Stimulated activated naive B cell treated with anti-CD40 and anti-IgM and Interleukin-4, amounts not matched to agents 10 μg/mL and 1 μg/mL and 100 μg/mL, for 72 hours (primary cell): ENCODE measurements at regions not wholly inside any gene's neighbourhood (a gene's known extent, or its start where the extent isn't known, plus 50 kb on each side); places are given as distances from the start of the nearest gene placed in this dataset.

Experiments
- ATAC-seq, 2 donors: fragments of 150-1000 bp; cut with Tn5 transposase; replicated peaks; 2 replicates each; pipeline ENCODE4 v1.10.0; 2021; ENCODE audit warnings: moderate library complexity in 1 of 2
- DNase-seq: peaks from one replicate; pipeline ENCODE4 v3.0.0; 2021
- H3K27ac Mint-ChIP-seq: one replicate; pipeline ENCODE4 v1.8.0; 2022; ENCODE audit warnings: mild to moderate bottlenecking, mixed read lengths
- H3K27me3 Mint-ChIP-seq, 2 donors: one replicate each; pipeline ENCODE4 v1.8.0; 2022; ENCODE audit warnings: mixed read lengths in 2 of 2
- H3K36me3 Mint-ChIP-seq, 2 donors: one replicate each; pipeline ENCODE4 v1.8.0; 2022; ENCODE audit warnings: mixed read lengths in 2 of 2, mild to moderate bottlenecking in 1 of 2
- H3K4me1 Mint-ChIP-seq, 2 donors: one replicate each; pipeline ENCODE4 v1.8.0; 2022; ENCODE audit warnings: mixed read lengths in 2 of 2, mild to moderate bottlenecking in 1 of 2
- H3K4me3 Mint-ChIP-seq, 2 donors: one replicate each; pipeline ENCODE4 v1.8.0; 2022; ENCODE audit warnings: mild to moderate bottlenecking in 2 of 2, mixed read lengths in 2 of 2, moderate library complexity in 1 of 2
- H3K9me3 Mint-ChIP-seq, 2 donors: one replicate each; pipeline ENCODE4 v1.8.0; 2022; ENCODE audit warnings: mixed read lengths in 2 of 2, mild to moderate bottlenecking in 1 of 2

- ATAC-seq (no peak), DNase-seq (no peak)
- Mint-ChIP-seq H3K9me3 (no peaks in the 10 kb centered on the region), H3K36me3 (peaks cover 0 to 3% of the 10 kb centered on the region in 2 donors), H3K27me3 (peaks cover 60 to 70% of the 10 kb centered on the region in 2 donors), H3K4me3 (peak overlapping the region; percentile 22 to 55), H3K4me1 (peaks cover 8 to 16% of the 10 kb centered on the region in 2 donors), H3K27ac (peak overlapping the region; percentile 81)
Observed at GRCh38 chr4:182142176-182143085, 100.8 kb upstream of the TENM3 start.

DNA sequence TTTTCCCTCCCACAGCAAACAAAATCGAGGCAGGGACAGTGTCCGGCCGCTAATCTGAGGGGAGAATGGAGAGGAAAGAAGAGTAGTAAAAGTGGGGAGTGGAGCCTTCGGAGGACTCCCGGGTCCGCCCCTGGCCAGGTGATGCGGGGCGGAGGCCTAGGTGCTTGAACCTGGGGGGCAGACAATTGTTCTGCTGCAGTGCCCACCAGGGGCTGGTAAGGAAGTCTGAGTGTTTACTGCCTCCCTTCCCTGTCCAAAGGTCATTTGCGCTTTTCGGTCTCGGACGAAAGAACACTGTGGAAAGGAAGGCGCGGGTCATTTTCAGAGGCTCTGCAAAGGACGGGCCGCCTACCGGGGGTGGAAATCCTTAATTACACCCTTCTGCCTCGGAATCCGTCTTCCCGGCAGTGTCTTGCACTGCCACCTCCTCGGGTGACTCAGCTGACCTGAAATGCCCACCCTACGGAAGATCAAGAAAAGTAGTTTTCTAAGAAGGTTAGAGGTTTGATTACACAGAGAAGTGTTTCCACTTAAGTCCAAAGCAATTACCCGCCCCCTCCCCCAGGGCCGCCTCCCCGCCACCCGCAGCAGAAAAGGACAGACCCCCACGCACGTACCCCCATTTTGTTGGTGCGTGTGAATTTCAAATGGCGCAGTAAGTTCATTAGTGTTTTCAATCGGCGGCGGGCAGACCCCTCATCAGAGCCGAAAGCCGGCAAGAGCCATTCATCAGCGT lies 99.9 kb upstream of the TENM3 start:
- ATAC-seq (no peak), DNase-seq (no peak)
- H3K4me3 Mint-ChIP-seq: peak overlapping the region; percentile 74 to 76
- H3K27ac Mint-ChIP-seq: peak overlapping the region; percentile 79
- no peaks in the 10 kb centered on the region for H3K9me3 Mint-ChIP-seq
- peaks cover 0 to 3% of the 10 kb centered on the region in 2 donors for H3K36me3 Mint-ChIP-seq
- H3K4me1 Mint-ChIP-seq: peaks cover 8 to 16% of the 10 kb centered on the region in 2 donors
- peaks cover 57 to 66% of the 10 kb centered on the region in 2 donors for H3K27me3 Mint-ChIP-seq

GRCh38 chr4:182143822-182144625 lies 99.2 kb upstream of the TENM3 start:
- ATAC-seq: no peak

DNA sequence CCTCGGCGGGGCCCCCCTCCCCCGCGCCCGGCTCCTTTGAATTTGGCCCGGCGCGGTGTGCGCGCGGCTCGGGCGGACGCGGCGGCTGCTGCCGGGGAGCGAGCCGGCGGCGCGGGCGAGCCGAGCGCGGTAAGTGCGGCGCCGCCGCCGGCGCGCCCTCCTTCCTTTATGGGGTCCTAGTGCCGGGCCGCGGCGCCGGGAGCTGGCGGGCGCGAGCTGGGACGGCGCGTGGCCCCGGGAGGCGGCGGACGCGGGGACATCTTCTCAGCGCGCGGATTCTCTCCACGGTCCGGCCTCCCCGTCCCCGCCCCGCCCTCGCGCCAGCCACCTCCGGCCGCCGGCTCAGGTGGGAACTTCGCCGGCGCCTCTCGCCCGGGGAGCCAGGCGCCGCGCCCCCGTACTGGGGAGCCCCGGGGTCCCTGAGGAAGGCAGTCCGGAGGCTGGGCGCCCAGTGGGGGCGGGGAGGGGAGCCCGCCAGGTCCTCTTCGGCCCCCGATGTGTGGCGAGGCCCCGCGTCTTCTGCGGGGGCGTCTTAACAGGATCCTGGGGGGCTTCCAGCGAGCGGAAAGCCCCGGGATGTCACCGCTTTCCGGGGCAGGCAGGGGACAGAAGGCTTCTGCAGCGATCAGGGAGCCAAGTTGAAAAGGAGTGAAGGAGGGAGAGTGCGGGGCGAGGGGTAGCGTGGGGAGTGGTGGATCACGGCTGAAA lies 98.4 kb upstream of the TENM3 start:
- peaks cover 0 to 3% of the 10 kb centered on the region in 2 donors for H3K36me3 Mint-ChIP-seq
- DNase-seq: no peak
- peaks cover 7 to 16% of the 10 kb centered on the region in 2 donors for H3K4me1 Mint-ChIP-seq
- ATAC-seq: no peak
- no peaks in the 10 kb centered on the region for H3K9me3 Mint-ChIP-seq
- peaks cover 49 to 51% of the 10 kb centered on the region in 2 donors for H3K27me3 Mint-ChIP-seq
- H3K4me3 Mint-ChIP-seq: peak overlapping the region; percentile 47 to 57
- H3K27ac Mint-ChIP-seq: peak overlapping the region; percentile 6

More at GRCh38 chr4:182143822-182144625, 99.2 kb upstream of the TENM3 start:
- Mint-ChIP-seq H3K4me1 (peaks cover 7 to 16% of the 10 kb centered on the region in 2 donors), H3K36me3 (peaks cover 0 to 3% of the 10 kb centered on the region in 2 donors), H3K27ac (peak overlapping the region; percentile 79), H3K9me3 (no peaks in the 10 kb centered on the region), H3K4me3 (peak overlapping the region; percentile 74 to 76), H3K27me3 (peaks cover 53 to 58% of the 10 kb centered on the region in 2 donors)
- no peak for DNase-seq

DNA sequence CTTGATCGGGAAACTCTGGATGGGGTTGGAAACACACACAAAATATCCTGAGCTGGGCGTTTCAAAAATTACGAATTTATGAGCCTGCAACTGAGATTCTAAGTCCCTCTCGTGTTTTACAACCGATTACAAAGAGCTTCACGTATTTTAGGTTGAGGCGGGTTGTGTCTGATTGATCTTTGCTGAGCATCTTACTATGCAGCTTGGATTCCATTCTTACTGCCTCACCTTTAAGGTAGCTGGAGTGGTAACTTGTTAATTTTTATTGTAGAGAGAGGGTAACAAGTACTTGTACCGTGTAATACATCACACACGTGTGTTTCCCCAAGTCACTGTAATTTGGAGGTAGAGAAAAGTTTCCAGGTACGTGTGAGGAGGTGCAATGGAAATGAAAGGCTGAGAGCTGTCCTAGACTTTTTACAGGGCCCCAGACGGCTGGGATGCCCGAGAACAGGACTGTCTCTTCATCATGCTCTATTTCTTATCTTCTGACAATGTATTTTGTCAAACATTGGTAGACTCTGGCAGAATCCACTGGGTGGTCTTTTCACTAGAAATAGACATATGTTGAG lies 97.8 kb upstream of the TENM3 start:
- Mint-ChIP-seq H3K4me1 (peaks cover 5 to 16% of the 10 kb centered on the region in 2 donors), H3K27ac (peak overlapping the region; percentile 6), H3K4me3 (peak overlapping the region; percentile 47 to 57), H3K27me3 (peaks cover 47 to 50% of the 10 kb centered on the region in 2 donors), H3K36me3 (peaks cover 0 to 3% of the 10 kb centered on the region in 2 donors), H3K9me3 (no peaks in the 10 kb centered on the region)
- no peak for DNase-seq
- ATAC-seq: no peak

- Mint-ChIP-seq H3K4me3 (no peak overlapping the region), H3K36me3 (peaks cover 0 to 1% of the 10 kb centered on the region in 2 donors), H3K9me3 (no peaks in the 10 kb centered on the region), H3K27ac (no peak overlapping the region), H3K4me1 (peaks cover 5 to 16% of the 10 kb centered on the region in 2 donors), H3K27me3 (peaks cover 29 to 36% of the 10 kb centered on the region in 2 donors)
- DNase-seq (no peak), ATAC-seq (no peak)
Observed at GRCh38 chr4:182147391-182147790, 95.8 kb upstream of the TENM3 start.

GRCh38 chr4:182150645-182151044 lies 92.6 kb upstream of the TENM3 start:
- DNase-seq (no peak), ATAC-seq (no peak)
- no peak overlapping the region for H3K4me3 Mint-ChIP-seq
- H3K27me3 Mint-ChIP-seq: peaks cover 3 to 11% of the 10 kb centered on the region in 2 donors
- no peaks in the 10 kb centered on the region for H3K9me3 Mint-ChIP-seq
- no peaks in the 10 kb centered on the region for H3K36me3 Mint-ChIP-seq
- H3K4me1 Mint-ChIP-seq: no peaks in the 10 kb centered on the region
- no peak overlapping the region for H3K27ac Mint-ChIP-seq

GRCh38 chr4:182155806-182156205 lies 87.4 kb upstream of the TENM3 start:
- DNase-seq (no peak), ATAC-seq (no peak)
- Mint-ChIP-seq H3K9me3 (peaks cover 0 to 2% of the 10 kb centered on the region in 2 donors), H3K4me1 (no peaks in the 10 kb centered on the region), H3K4me3 (no peak overlapping the region), H3K36me3 (no peaks in the 10 kb centered on the region), H3K27ac (no peak overlapping the region), H3K27me3 (no peaks in the 10 kb centered on the region)

DNA sequence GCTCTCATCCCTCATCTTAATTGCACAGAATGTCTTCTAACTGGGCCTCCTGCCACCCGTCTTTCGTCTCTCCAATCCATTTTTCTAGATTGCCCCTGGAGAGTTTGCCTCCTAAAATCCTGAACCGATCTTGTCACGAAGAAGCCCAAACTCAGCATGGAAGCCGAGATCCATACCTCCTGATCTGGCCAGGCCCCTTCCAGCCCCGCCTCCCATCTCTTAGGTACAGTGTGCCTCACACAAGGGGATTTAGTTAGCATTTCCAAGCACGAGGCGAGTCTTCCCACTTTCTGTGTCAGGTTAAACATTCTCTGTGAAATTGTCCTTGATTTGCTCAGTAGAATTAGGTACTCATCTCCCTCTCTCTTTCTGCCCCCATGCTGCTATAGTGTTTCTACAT lies 80.0 kb upstream of the TENM3 start:
- Mint-ChIP-seq H3K27me3 (no peaks in the 10 kb centered on the region), H3K4me3 (no peak overlapping the region)
- DNase-seq: no peak

GRCh38 chr4:182169572-182169971 lies 73.6 kb upstream of the TENM3 start:
- ATAC-seq: no peak
- Mint-ChIP-seq H3K9me3 (no peaks in the 10 kb centered on the region), H3K4me1 (no peaks in the 10 kb centered on the region), H3K36me3 (no peaks in the 10 kb centered on the region), H3K27me3 (no peaks in the 10 kb centered on the region), H3K27ac (no peak overlapping the region), H3K4me3 (no peak overlapping the region)
- DNase-seq: no peak

More for the DNA sequence above, 80.0 kb upstream of the TENM3 start:
- peaks cover 0 to 2% of the 10 kb centered on the region in 2 donors for H3K9me3 Mint-ChIP-seq
- H3K27ac Mint-ChIP-seq: no peak overlapping the region
- H3K36me3 Mint-ChIP-seq: no peaks in the 10 kb centered on the region
- no peak for ATAC-seq
- no peaks in the 10 kb centered on the region for H3K4me1 Mint-ChIP-seq

GRCh38 chr4:182169987-182170386 lies 73.2 kb upstream of the TENM3 start:
- no peak for DNase-seq
- no peaks in the 10 kb centered on the region for H3K27me3 Mint-ChIP-seq
- H3K4me1 Mint-ChIP-seq: no peaks in the 10 kb centered on the region
- no peak for ATAC-seq
- H3K9me3 Mint-ChIP-seq: no peaks in the 10 kb centered on the region
- no peak overlapping the region for H3K27ac Mint-ChIP-seq
- H3K36me3 Mint-ChIP-seq: no peaks in the 10 kb centered on the region
- H3K4me3 Mint-ChIP-seq: no peak overlapping the region

DNA sequence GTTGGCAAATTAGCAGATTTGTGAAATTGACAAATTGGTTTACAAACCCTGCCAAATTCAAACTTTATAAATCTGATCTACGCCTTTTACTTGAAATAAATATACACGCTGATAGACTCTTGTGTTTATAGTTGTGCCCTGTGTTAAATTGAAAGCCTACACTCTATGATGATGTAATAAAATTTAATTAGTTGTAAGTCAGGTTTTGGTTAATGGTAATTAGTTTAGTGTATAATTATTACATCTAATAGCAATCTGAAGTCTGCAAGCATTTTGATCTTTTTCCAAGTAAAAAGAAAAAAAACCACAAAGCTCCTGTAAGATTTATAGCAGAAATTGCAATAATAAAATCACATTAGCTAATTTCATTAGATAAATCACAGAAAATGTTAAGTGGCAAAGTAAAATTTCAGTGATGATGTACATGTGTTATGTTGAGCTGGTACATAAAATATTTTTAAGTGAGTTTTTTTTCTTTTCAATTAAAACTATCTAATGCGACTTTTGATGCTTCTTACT lies 72.7 kb upstream of the TENM3 start:
- no peak for DNase-seq
- no peaks in the 10 kb centered on the region for H3K4me1 Mint-ChIP-seq

DNA sequence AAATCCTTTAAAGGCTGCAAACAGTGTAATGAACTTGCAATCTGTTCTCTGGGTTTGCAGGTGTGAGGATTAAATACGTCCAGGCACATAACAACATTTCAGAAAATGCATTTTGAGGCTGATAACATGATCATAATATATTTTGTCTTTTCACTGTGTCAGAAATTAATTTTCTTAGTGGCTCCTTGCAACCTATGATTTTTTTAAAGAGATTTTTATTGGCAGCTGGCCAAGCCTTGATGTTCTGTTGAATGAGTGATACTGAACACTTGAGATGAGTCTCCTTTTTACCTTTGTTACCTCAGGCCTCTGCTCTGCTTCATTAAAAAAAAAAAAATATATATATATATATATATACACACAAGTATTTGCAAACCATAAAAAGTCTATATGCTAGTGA lies 68.2 kb upstream of the TENM3 start:
- Mint-ChIP-seq H3K4me1 (no peaks in the 10 kb centered on the region), H3K27me3 (no peaks in the 10 kb centered on the region), H3K4me3 (no peak overlapping the region), H3K36me3 (no peaks in the 10 kb centered on the region), H3K9me3 (no peaks in the 10 kb centered on the region), H3K27ac (no peak overlapping the region)
- no peak for DNase-seq
- ATAC-seq: no peak

More for the DNA sequence above, 72.7 kb upstream of the TENM3 start:
- no peak overlapping the region for H3K27ac Mint-ChIP-seq
- H3K36me3 Mint-ChIP-seq: no peaks in the 10 kb centered on the region
- ATAC-seq: no peak
- H3K9me3 Mint-ChIP-seq: no peaks in the 10 kb centered on the region
- H3K27me3 Mint-ChIP-seq: no peaks in the 10 kb centered on the region
- no peak overlapping the region for H3K4me3 Mint-ChIP-seq
